C1 segment of cervical spinal cord (tissue), 14 donors: ENCODE measurements at regions not wholly inside any gene's neighbourhood (a gene's known extent, or its start where the extent isn't known, plus 50 kb on each side); places are given as distances from the start of the nearest gene placed in this dataset.

ENCODE experiments used
- DNase-seq, 14 donors: peaks; one replicate each; lab custom pipeline; 2025; lab: John Stamatoyannopoulos, UW

DNA sequence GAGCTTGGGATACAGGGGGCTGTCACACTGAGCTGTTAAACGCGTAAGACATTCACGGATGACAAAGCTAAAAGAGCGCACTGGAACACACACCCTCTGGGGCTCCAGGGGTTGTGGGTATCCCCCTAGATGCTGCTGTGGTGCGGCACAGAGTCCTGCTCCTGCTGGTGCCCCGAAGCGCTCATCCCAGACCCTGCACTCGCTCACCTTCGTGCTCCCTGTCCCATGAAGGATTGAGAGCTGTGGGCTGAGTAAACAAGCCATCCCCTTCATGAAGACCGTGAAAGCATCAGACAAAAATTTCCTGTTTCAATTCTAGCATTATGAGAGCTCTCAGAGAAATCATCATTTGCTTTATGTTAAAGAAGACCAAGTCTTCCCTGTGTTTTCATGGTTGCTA is 463.5 kb upstream of the ADGRL2 start:
- no peak for DNase-seq

DNA sequence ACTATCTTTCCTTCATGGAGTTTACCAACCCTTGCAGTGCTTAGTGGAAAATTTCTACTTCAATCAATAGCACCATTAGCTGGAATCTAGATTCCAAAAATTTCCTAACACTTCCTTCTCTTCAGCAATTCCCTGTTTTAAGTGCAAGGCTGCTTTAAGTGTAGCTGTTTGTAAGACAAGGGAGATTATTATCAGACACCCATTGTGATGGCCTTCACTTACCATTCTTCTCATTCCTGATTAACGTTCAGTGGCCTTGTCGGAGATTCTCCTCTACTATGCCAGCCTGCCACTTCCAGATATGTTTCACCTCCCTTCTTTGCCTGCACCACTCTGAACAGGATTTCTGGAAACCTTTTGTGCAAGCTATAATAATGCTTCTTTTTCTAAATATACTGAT is 464.9 kb upstream of the ADGRL2 start:
- no peak for DNase-seq

DNA sequence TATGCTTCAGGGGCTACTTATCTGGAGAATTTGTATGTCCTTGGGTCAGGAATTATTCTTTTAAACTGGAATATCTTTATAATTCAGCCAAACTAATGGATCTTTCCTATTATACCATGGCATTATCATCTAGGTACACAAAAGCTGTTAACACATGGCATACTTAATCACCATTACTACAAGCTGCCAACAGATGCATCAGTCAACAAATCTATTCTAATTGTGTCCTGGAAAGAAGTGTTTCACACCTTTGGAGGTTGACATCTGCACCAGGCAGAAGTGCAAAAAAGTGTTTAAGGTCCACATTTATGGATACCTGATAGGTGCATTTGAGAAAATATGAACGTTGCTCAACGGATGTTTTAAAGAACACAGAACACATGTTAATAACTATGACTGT is 470.2 kb upstream of the ADGRL2 start:
- DNase-seq = no peak

DNA sequence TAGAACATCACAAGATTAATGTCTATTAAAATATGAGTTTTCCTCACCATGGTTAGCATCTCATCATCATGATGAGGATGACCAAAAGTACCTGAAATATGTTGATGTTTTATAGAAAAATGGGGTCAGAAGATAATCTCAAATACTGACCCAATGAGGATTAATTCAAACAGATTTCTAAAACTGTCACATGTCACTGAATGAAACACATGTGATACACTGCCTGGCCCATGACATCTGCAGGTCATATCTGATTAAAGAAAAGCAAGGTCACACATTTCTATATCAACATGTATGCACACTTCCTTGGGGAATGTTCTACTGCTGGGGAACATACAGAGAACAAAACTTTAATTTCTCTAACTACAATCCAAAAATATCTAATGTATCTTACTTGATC is 470.6 kb upstream of the ADGRL2 start:
- no peak for DNase-seq

DNA sequence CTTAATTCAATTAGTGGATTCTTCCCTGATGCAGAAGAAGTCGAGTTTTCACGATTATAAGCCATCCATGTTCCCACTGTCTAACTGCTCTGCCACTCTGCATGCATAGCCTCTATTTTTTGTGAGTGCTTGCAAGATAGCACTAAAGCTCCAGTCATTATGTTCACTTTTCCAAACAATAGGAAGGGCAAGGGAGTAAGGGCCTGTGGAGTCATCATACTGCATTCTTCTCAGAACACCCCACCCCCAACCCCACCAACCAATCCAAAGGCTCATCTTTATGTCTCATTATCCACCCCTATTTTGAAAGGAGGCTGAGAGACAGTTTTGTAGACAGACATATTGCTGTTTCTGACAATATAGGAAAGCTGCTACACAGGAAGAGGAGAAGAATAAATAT is 471.7 kb upstream of the ADGRL2 start:
- DNase-seq = no peak

DNA sequence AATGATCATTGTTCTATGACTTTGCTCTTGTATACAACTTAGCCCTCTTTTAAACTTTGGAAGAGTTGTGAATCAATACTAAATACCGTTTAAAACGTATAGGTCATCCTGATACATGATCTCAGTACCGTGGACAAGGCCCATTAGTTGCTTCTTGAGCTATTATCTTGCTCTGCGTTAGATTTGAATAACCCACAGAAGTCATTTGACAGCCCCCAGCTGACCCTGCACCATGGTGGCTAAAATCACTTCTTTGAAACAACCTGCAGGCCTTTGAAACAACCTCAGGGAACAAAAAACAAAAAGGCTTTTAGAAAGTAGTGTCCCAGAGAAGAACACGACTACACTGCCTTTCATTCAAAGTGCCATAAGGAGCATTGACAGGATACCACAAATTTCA is 473.0 kb upstream of the ADGRL2 start:
- no peak for DNase-seq

DNA sequence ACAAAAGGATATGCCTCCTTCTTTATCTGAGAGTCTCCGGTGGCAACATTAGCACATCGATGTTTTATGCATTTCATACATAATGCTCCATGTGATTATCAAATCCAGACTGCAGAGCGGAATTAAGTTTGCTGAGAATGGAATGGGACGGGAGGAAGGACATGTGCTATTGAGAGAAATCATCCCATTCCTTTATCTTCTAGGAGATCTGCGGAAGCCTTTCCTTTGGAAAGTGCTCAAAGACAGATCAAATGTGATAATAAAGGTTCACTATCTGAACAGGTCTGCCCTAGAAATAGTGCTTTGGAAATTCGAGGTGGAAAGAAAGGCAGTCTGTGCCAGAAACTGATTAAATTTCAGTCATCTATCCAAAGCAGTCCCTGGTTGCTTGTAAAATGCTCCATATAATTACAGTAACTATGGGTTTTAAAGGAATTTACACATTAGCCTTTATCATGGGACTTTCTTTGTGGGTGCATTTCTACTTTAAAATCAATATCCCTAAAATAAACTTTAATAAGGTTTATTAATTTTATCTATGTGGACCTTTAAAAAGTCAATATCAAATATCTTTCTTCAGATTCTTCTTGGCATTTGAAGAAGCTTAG is 473.5 kb upstream of the ADGRL2 start:
- no peak for DNase-seq

DNA sequence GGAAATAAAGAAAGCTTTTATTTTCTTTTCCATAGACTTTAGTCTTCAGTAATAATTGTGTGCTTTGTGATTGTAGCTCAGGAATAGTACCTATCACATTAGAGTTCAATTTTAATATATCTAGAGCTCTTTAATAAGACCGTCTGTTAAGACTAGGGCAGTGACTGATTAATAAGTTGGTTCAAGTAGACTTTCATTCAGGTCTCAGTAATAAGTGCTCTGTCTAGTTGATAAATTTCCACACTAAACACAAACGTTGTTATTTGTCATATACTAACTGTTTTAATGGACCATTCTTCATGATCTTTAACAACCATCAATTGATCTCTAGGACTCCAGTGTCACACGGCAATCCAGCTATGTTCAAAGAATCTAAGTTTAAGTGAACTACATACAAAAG is 474.5 kb upstream of the ADGRL2 start:
- no peak for DNase-seq

DNA sequence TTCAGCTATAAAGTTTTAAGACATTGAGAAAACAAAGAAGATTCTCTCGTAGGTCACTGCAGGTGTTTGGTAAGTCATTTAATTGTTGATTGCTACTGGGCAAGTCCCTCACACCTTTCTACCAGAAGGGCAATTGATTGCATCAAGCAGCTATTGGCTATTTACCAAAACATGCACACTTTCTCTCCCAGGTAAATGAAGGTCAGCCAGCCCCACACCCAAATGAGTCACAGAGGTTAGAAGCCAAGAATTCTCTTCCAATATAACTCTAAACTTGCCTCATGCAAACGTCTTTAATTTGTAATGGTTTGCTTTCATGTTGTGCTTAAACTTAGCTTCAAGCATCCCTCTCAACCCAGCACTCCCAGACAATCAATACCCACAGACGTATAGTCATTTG is 475.3 kb upstream of the ADGRL2 start:
- DNase-seq = no peak

DNA sequence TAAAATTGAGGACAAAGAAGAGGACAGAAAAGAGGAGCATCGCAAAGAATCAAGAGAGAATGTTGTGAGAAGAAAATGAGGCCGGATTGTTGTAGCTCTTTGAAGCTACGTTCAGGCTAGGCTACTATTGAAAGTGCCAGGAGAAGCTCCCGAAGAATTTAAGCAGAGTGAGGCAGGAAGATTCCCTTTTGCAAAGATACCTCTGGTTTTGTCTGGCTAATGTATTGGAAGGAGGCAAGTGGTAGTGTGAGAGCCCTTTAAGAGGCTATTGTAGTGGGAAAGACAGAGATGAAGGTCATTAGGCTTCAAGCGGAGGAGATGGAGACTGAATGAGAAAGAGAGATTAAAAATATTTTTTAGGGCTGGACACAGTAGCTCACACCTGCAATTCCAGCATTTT is 476.9 kb upstream of the ADGRL2 start:
- no peak for DNase-seq

DNA sequence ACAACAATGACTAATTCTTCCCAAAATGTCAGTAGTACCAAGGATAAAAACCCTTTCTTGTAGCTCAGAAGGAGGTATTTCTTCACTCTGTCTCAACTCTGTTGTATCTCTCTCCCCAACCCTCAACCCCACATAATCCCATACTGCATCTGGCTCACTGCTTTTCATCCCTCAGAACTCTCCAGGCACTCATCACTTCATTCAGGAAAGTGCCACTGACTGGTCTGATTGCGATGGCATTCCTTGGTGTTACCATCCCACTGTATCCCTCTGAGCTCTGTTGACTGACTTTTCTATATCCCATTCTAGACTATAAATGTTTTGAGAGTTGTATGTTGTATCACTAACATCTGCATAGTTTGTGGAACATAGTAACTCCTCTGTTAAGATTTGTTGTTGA is 483.5 kb upstream of the ADGRL2 start:
- DNase-seq = no peak

DNA sequence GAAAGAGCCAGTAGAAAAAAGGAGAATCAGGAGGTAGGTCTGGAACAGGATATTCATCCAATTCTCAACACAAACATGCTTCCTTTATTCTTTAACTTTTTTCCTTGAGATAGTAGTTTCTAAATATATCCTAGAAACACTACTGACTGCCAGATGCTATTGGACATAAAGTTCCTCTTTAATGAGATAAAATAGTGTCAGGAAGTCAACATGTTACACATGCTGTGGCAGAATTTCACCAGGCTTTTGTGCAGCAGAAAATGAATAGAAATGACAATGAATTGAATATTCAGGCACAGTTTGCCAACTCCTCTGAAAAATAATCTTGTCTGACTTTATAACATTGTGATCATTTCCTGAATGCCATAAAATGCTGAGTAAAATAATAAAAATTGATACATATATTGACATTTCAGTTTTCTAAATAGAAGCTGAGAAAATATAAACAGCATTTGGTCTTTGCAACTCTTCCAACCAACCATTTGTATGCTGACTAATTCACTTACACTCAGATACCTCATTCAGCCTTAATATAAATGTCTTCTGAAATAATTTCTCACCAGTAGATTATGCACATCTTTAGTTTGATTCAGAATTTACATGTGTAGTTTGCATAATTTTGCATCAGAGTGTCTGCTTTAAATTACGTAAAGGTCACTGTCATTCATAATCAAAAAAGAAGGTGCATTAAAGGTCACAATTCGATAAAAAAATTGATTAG is 486.1 kb upstream of the ADGRL2 start:
- no peak for DNase-seq

DNA sequence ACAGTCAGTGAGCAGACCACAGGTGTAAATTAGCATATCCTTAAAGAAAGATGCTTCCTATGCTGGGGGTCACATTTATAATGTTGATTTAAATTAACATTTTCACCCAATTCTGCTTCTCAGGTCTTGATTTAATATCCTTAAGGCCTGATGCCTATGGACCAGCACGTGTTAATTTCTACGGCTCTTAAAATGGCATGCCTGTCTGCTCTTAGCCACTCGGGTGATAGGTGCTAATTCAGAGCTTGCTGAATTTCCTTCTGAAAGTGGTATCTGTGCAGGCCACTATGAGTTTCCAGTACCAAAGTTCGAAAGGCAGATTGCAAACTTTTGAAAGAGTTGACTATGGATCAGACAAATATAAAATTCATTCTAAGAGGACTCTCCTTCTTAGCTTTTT is 487.4 kb upstream of the ADGRL2 start:
- no peak for DNase-seq

DNA sequence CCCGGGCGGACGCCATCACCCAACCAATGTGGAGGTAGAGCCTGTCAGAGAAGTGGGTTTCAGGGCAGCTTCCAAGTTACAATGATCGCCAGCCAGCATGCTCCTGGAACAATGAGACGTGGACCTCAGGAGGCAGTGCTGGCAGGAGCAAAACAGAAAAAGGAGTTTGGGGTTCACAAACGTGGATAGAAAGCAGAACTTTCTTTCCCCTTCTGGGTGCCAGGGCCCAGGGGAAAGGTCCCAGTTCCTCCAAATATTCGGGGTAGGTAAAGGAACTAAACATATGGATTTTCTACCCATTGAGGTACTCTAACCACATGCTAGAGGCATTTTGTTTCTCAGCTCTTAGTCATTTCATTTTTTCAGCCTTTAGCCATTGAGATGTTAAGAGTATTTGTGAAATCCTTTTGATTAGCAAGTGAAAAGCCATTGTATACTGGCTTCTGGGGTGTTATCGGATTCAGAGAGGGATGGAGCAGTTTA is 488.4 kb upstream of the ADGRL2 start:
- DNase-seq = no peak

DNA sequence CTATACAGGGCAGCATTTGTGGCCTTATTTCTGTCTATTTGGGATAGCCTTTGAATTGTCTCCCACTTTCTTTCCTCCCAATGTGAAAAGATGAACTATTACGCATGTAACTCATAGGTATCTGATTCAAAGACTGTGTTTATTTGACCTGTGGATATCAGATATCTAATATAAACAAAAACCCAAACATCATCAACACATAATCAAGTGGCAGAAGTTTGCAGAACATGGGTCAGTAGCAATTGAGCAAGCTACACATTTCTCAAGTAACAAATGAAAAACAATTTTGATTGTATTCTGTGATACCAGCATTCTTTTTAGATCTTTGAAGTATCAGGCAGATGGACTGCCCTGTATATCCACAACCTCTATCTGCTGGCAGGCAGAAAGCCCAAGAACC is 490.5 kb upstream of the ADGRL2 start:
- DNase-seq = no peak

DNA sequence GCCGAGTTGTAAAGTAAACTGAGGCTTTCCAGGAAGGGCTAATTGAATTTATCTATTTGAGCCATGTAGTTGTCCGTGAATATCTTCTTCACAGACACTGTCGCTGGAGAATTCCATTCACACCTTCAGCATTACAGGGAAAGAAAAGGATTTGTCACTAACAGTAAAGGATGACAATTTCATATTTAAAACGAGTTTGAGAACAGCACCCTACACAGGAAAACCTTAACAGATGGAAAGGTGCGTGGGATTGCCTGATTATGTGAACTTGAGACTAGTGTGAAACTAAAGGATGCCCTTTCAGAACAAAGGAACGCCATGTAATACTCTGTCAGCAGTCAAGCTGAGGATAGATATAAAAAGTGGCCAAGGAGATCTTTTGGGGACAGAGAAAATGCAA is 492.5 kb upstream of the ADGRL2 start:
- no peak for DNase-seq

DNA sequence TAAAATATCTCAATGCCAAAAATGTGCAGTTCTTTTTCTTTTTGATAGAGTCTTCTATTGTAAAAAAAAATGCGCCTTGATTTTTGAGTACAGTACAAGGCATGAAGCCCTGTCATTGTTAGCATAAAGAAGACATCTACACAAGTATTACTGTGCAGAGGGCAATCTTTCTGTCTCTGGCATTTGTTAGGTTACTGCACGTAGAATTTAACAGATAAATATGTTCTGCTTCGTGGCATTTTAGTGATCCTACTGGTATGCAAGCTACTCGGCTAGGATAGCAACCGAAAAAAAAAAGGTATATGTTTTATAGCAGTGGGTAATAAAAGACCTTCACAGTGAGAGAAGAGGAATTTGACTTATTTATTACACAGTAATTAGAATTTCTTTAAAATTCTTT is 492.9 kb upstream of the ADGRL2 start:
- no peak for DNase-seq

DNA sequence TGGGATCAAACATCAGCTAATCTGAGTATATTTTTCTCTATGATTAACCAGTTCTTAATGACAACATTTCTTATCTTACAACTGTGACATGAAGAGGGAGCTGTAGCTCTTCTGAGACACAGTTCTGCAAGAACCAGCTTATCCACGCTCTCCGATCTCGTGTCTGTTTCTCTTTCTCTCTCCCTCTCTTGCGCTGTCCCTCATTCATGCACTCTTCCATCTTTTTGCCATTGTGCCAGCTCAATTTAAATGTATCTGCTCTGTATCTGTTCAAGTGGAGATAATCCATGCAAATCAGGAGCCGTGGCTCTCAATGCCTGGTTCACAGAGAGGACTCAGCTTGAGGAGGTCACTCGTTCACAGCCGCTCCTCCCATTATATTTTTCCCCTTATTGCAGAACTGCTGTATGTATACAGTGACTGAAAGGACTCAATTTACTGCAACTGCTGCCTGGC is 494.7 kb upstream of the ADGRL2 start:
- peak in 4 of 14 donors; percentile 1 to 15 (median 6) for DNase-seq

DNA sequence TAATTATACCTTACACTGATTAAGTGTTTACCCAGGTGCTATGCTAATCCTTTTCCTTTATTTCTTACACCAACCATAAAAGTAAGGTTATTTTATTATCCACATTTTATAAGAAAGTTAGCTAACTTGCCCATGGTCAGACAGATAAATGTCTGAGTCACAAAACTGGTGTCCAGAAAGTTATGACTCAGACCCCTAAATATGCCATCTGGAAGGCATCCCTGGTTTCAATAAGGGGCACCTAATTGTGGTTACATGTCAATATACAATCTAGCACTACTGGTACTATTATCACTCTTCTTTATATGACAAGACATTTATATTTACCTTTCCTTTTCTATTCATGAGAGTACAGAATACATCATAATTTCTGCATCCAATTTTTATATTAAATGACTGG is 496.5 kb upstream of the ADGRL2 start:
- DNase-seq = no peak

DNA sequence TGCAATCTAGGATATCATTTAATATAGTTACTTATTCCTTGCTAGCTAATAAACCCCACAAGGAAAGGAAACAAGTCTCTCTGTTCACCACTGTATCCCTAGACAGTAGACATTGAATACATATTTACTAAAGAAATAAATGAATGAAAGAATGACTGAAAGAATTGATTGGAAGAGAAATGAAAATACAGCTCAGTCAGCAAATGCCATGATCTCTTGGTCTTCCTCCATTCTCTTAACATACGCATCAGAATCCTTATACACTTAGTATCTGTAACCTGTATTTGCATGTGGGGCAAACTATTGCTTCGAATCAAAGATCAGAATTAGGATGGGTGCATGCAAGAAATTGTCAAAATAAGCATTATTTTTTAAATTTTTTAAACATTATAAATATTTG is 500.8 kb upstream of the ADGRL2 start:
- no peak for DNase-seq

DNA sequence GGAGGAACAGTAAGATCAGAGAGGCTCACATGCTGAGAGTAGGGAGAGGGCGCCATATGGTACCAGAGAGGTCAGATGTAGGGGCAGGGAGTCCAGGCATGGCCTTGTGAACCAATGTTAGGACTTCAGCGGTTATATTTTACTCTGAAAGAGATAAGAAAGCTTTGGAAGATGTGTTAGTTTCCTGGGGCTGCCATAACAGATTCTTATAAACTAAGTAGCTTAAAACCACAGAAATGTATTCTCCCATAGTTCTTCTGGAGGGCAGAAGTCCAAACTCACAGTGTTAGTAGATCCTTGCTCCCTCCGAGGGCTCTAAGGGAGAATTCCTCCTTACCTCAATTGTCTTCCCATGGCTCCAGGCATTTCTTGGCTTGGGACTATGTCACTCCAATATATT is 502.5 kb upstream of the ADGRL2 start:
- DNase-seq = no peak

DNA sequence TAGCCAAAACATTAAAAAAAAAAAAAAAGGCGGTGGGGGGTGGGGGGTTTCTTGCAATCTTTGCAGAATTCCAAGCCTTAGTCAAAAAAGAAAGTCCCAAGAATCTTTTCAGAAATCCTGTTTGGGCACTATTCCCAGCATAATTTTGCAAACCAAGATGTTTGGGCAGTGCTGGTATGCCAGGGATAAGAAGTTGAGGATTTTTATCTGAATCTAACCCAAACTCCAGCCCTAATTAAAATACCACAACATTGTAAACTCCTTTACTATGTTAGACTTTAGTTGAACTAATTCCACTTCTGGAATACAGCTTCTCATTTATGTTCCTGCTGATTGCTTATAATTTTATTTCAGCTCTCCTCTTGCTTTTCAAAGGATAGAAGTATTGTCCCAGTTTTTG is 504.1 kb upstream of the ADGRL2 start:
- DNase-seq = no peak

DNA sequence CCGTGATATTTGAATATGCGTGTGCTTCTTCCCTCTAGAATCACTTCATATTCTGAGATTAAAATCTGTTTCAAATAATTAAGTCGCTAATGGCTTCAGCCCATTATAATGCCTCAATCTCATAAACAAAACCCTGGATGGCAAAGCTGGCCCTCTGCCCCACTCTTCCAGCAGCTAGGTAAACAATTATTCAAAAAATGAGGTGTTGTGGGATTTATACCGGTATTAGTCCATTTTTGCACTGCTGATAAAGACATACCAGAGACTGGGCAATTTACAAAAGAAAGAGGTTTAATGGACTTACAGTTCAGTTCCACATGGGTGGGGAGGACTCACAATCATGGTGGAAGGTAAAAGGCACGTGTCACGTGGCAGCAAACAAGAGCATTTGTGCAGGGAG is 510.4 kb upstream of the ADGRL2 start:
- DNase-seq = no peak

DNA sequence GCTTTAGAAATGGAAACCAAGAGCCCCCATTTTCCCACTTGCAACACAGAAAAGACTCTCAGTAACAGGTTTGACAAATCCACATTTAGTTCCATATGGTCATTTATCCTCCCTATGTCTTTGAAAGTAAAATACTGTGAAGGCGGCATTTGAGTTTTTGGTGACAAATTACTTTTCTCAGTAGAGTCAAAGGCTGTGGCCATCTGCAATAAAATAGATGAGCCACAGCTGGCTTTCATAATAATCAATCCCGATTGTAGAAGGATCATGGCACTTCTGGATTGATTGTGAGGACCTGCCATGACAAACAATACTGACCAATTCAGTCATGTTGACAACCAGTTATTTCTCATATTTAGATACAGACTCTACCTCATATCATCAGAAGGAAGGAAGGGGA is 512.0 kb upstream of the ADGRL2 start:
- no peak for DNase-seq
